ENCODE measurements at regions not wholly inside any gene's neighbourhood (a gene's known extent, or its start where the extent isn't known, plus 50 kb on each side); places are given as distances from the start of the nearest gene placed in this dataset.
"Not testable (repeated sequence)": the region's sequence is repeated elsewhere in the genome, so short reads cannot be mapped to it uniquely, and the experiment has no call there.

- DNase-seq (ENCODE audit: low read depth in 4 of 4, low spot score in 2 of 4), result no peak
These were observed 634.2 kb upstream of the AUTS2 start for GRCh38 chr7:68964060-68964459.

GRCh38 chr7:68965351-68965750 is 632.9 kb upstream of the AUTS2 start:
- DNase-seq (ENCODE audit: low read depth in 4 of 4, low spot score in 2 of 4), result no peak

- no peak for DNase-seq (ENCODE audit: low read depth in 4 of 4, low spot score in 2 of 4)
These were observed 630.7 kb upstream of the AUTS2 start for GRCh38 chr7:68967598-68967997.

- DNase-seq (ENCODE audit: low read depth in 4 of 4, low spot score in 2 of 4), result no peak
These were observed 628.7 kb upstream of the AUTS2 start for GRCh38 chr7:68969571-68969970.

- DNase-seq (ENCODE audit: low read depth in 4 of 4, low spot score in 2 of 4), result no peak
These were observed 626.5 kb upstream of the AUTS2 start for GRCh38 chr7:68971634-68972340.

- no peak for DNase-seq (ENCODE audit: low read depth in 4 of 4, low spot score in 2 of 4)
These were observed 620.8 kb upstream of the AUTS2 start for GRCh38 chr7:68977385-68978055.

- no peak for DNase-seq (ENCODE audit: low read depth in 4 of 4, low spot score in 2 of 4)
These were observed 619.6 kb upstream of the AUTS2 start for GRCh38 chr7:68978710-68979109.

- no peak for DNase-seq (ENCODE audit: low read depth in 4 of 4, low spot score in 2 of 4)
These were observed 618.3 kb upstream of the AUTS2 start for GRCh38 chr7:68980011-68980410.

- not testable (repeated sequence) for DNase-seq (ENCODE audit: low read depth in 4 of 4, low spot score in 2 of 4)
These were observed 617.8 kb upstream of the AUTS2 start for GRCh38 chr7:68980432-68980831.

- DNase-seq (ENCODE audit: low read depth in 4 of 4, low spot score in 2 of 4), result no peak
These were observed 614.0 kb upstream of the AUTS2 start for GRCh38 chr7:68984306-68984705.

GRCh38 chr7:68994841-68995240 is 603.4 kb upstream of the AUTS2 start:
- no peak for DNase-seq (ENCODE audit: low read depth in 4 of 4, low spot score in 2 of 4)

- no peak for DNase-seq (ENCODE audit: low read depth in 4 of 4, low spot score in 2 of 4)
These were observed 600.1 kb upstream of the AUTS2 start for GRCh38 chr7:68998136-68998535.

- no peak for DNase-seq (ENCODE audit: low read depth in 4 of 4, low spot score in 2 of 4)
These were observed 595.9 kb upstream of the AUTS2 start for GRCh38 chr7:69002416-69002815.

- DNase-seq (ENCODE audit: low read depth in 4 of 4, low spot score in 2 of 4), result no peak
These were observed 586.1 kb upstream of the AUTS2 start for GRCh38 chr7:69012149-69012548.

- DNase-seq (ENCODE audit: low read depth in 4 of 4, low spot score in 2 of 4), result no peak
These were observed 581.1 kb upstream of the AUTS2 start for GRCh38 chr7:69017208-69017607.

- DNase-seq (ENCODE audit: low read depth in 4 of 4, low spot score in 2 of 4), result no peak
These were observed 580.1 kb upstream of the AUTS2 start for GRCh38 chr7:69018200-69018599.

- no peak for DNase-seq (ENCODE audit: low read depth in 4 of 4, low spot score in 2 of 4)
These were observed 578.8 kb upstream of the AUTS2 start for GRCh38 chr7:69019437-69019836.

GRCh38 chr7:69020536-69020935 is 577.7 kb upstream of the AUTS2 start:
- no peak for DNase-seq (ENCODE audit: low read depth in 4 of 4, low spot score in 2 of 4)

- no peak for DNase-seq (ENCODE audit: low read depth in 4 of 4, low spot score in 2 of 4)
These were observed 573.0 kb upstream of the AUTS2 start for GRCh38 chr7:69025249-69025648.

GRCh38 chr7:69032848-69033247 is 565.4 kb upstream of the AUTS2 start:
- no peak for DNase-seq (ENCODE audit: low read depth in 4 of 4, low spot score in 2 of 4)

- no peak for DNase-seq (ENCODE audit: low read depth in 4 of 4, low spot score in 2 of 4)
These were observed 562.4 kb upstream of the AUTS2 start for GRCh38 chr7:69035826-69036225.

- DNase-seq (ENCODE audit: low read depth in 4 of 4, low spot score in 2 of 4), result no peak
These were observed 562.0 kb upstream of the AUTS2 start for GRCh38 chr7:69036301-69036700.
